Activated CD8-positive, alpha-beta memory T cell treated with anti-CD3 and anti-CD28 coated beads for 36 hours (primary cell): ENCODE measurements at regions not wholly inside any gene's neighbourhood (a gene's known extent, or its start where the extent isn't known, plus 50 kb on each side); places are given as distances from the start of the nearest gene placed in this dataset.
"Not testable (repeated sequence)": the region's sequence is repeated elsewhere in the genome, so short reads cannot be mapped to it uniquely, and the experiment has no call there.

Source experiments
- CTCF ChIA-PET: fragments of 350-600 bp; sonication (Branson Sonifier 250); formaldehyde crosslinking; loops from one replicate; lab custom pipeline; 2021; ENCODE audit warnings: antibody characterized with exemption; lab: Charles Lee
- POLR2A ChIA-PET: fragments of 350-600 bp; sonication (Branson Sonifier 250); formaldehyde crosslinking; loops from one replicate; lab custom pipeline; 2021; ENCODE audit warnings: antibody characterized with exemption; lab: Charles Lee

- ChIA-PET POLR2A (no interaction called here), CTCF (no interaction called here)
Observed at GRCh38 chr4:174086829-174087799, 196.4 kb downstream of the FBXO8 start.

- POLR2A ChIA-PET = no interaction called here
- CTCF ChIA-PET = no interaction called here
Observed at GRCh38 chr4:174084981-174085380, 198.5 kb downstream of the FBXO8 start.

GRCh38 chr4:174084542-174084941 is 198.9 kb downstream of the FBXO8 start:
- CTCF ChIA-PET = no interaction called here
- POLR2A ChIA-PET = no interaction called here

- CTCF ChIA-PET = no interaction called here
- POLR2A ChIA-PET = no interaction called here
Observed at GRCh38 chr4:174080361-174080760, 203.1 kb downstream of the FBXO8 start.

GRCh38 chr4:174071595-174071994 is 211.9 kb downstream of the FBXO8 start:
- ChIA-PET POLR2A (no interaction called here), CTCF (no interaction called here)

GRCh38 chr4:174069848-174070330 is 213.6 kb downstream of the FBXO8 start:
- CTCF ChIA-PET = no interaction called here
- POLR2A ChIA-PET = no interaction called here

- ChIA-PET POLR2A (no interaction called here), CTCF (no interaction called here)
Observed at GRCh38 chr4:174066611-174067205, 216.8 kb downstream of the FBXO8 start.

GRCh38 chr4:174062831-174063230 is 220.6 kb downstream of the FBXO8 start:
- ChIA-PET POLR2A (no interaction called here), CTCF (no interaction called here)

GRCh38 chr4:174061026-174061425 is 222.4 kb downstream of the FBXO8 start:
- ChIA-PET CTCF (no interaction called here), POLR2A (no interaction called here)

- ChIA-PET CTCF (no interaction called here), POLR2A (no interaction called here)
Observed at GRCh38 chr4:174058846-174059245, 224.6 kb downstream of the FBXO8 start.

- ChIA-PET POLR2A (no interaction called here), CTCF (no interaction called here)
Observed at GRCh38 chr4:174056959-174057358, 226.5 kb downstream of the FBXO8 start.

GRCh38 chr4:174055344-174055743 is 228.1 kb downstream of the FBXO8 start:
- CTCF ChIA-PET = no interaction called here
- POLR2A ChIA-PET = no interaction called here

- POLR2A ChIA-PET = no interaction called here
- CTCF ChIA-PET = no interaction called here
Observed at GRCh38 chr4:174053895-174054294, 229.6 kb downstream of the FBXO8 start.

GRCh38 chr4:174047363-174047762 is 236.1 kb downstream of the FBXO8 start:
- POLR2A ChIA-PET = no interaction called here
- CTCF ChIA-PET = no interaction called here

GRCh38 chr4:174045829-174046228 is 237.6 kb downstream of the FBXO8 start:
- CTCF ChIA-PET, POLR2A ChIA-PET: not testable (repeated sequence)

- ChIA-PET POLR2A (no interaction called here), CTCF (no interaction called here)
Observed at GRCh38 chr4:174045381-174045780, 238.1 kb downstream of the FBXO8 start.

GRCh38 chr4:174041555-174042105 is 241.8 kb downstream of the FBXO8 start:
- CTCF ChIA-PET = no interaction called here
- POLR2A ChIA-PET = no interaction called here

GRCh38 chr4:174040287-174040686 is 243.2 kb downstream of the FBXO8 start:
- POLR2A ChIA-PET = no interaction called here
- CTCF ChIA-PET = no interaction called here

- POLR2A ChIA-PET = no interaction called here
- CTCF ChIA-PET = no interaction called here
Observed at GRCh38 chr4:174038481-174038880, 245.0 kb downstream of the FBXO8 start.

- ChIA-PET CTCF (no interaction called here), POLR2A (no interaction called here)
Observed at GRCh38 chr4:174037631-174038030, 245.8 kb downstream of the FBXO8 start.

- ChIA-PET CTCF (no interaction called here), POLR2A (no interaction called here)
Observed at GRCh38 chr4:174037049-174037448, 246.4 kb downstream of the FBXO8 start.
